ENCODE measurements at regions not wholly inside any gene's neighbourhood (a gene's known extent, or its start where the extent isn't known, plus 50 kb on each side); places are given as distances from the start of the nearest gene placed in this dataset.

- TF ChIP-seq, protein P1, sequence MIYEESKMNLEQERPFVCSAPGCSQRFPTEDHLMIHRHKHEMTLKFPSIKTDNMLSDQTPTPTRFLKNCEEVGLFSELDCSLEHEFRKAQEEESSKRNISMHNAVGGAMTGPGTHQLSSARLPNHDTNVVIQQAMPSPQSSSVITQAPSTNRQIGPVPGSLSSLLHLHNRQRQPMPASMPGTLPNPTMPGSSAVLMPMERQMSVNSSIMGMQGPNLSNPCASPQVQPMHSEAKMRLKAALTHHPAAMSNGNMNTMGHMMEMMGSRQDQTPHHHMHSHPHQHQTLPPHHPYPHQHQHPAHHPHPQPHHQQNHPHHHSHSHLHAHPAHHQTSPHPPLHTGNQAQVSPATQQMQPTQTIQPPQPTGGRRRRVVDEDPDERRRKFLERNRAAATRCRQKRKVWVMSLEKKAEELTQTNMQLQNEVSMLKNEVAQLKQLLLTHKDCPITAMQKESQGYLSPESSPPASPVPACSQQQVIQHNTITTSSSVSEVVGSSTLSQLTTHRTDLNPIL (CRISPR knock-in tag; IDR thresholded peaks at IDR 0.05; ENCODE audit: low read depth), result no peak
- TF ChIP-seq CSDC2 (CRISPR knock-in tag; IDR thresholded peaks at IDR 0.05) (no peak), ZFP30 (CRISPR knock-in tag; IDR thresholded peaks at IDR 0.05) (no peak), BACH2 (CRISPR knock-in tag; IDR thresholded peaks at IDR 0.05; ENCODE audit: borderline replicate concordance) (no peak), OSR1 (CRISPR knock-in tag; IDR thresholded peaks at IDR 0.05) (no peak), ZFP3 (CRISPR knock-in tag; IDR thresholded peaks at IDR 0.05) (no peak), ARNTL (CRISPR knock-in tag; IDR thresholded peaks at IDR 0.05; ENCODE audit: borderline replicate concordance, low read depth) (no peak), PPARA (CRISPR knock-in tag; IDR thresholded peaks at IDR 0.05; ENCODE audit: borderline replicate concordance) (no peak), POU6F1 (CRISPR knock-in tag; IDR thresholded peaks at IDR 0.05; ENCODE audit: borderline replicate concordance, low read depth) (no peak), TSHZ2 (CRISPR knock-in tag; IDR thresholded peaks at IDR 0.05) (no peak)
- TF ChIP-seq, protein P2, sequence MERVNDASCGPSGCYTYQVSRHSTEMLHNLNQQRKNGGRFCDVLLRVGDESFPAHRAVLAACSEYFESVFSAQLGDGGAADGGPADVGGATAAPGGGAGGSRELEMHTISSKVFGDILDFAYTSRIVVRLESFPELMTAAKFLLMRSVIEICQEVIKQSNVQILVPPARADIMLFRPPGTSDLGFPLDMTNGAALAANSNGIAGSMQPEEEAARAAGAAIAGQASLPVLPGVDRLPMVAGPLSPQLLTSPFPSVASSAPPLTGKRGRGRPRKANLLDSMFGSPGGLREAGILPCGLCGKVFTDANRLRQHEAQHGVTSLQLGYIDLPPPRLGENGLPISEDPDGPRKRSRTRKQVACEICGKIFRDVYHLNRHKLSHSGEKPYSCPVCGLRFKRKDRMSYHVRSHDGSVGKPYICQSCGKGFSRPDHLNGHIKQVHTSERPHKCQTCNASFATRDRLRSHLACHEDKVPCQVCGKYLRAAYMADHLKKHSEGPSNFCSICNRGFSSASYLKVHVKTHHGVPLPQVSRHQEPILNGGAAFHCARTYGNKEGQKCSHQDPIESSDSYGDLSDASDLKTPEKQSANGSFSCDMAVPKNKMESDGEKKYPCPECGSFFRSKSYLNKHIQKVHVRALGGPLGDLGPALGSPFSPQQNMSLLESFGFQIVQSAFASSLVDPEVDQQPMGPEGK (CRISPR knock-in tag; IDR thresholded peaks at IDR 0.05; ENCODE audit: borderline replicate concordance), result no peak
Observed at GRCh38 chr19:30891051-30891450, 458.2 kb downstream of the TSHZ3 start.

Data from SK-N-SH treated with all-trans-retinoic acid at 6 μM for 48 hours (cell line).